ENCODE measurements at regions not wholly inside any gene's neighbourhood (a gene's known extent, or its start where the extent isn't known, plus 50 kb on each side); places are given as distances from the start of the nearest gene placed in this dataset.

- no peak for DNase-seq
Measured at GRCh38 chr14:98182393-98183055, 1089.5 kb downstream of the BCL11B start.

- DNase-seq = no peak
Measured at GRCh38 chr14:98183556-98183955, 1088.4 kb downstream of the BCL11B start.

GRCh38 chr14:98184457-98184856 lies 1087.5 kb downstream of the BCL11B start:
- DNase-seq = no peak

- DNase-seq = no peak
Measured at GRCh38 chr14:98185036-98185435, 1087.0 kb downstream of the BCL11B start.

- DNase-seq = no peak
Measured at GRCh38 chr14:98186140-98186539, 1085.9 kb downstream of the BCL11B start.

GRCh38 chr14:98187281-98187680 lies 1084.7 kb downstream of the BCL11B start:
- DNase-seq = no peak

GRCh38 chr14:98189062-98189461 lies 1082.9 kb downstream of the BCL11B start:
- no peak for DNase-seq

- DNase-seq = no peak
Measured at GRCh38 chr14:98189511-98189910, 1082.5 kb downstream of the BCL11B start.

- DNase-seq = no peak
Measured at GRCh38 chr14:98189944-98190343, 1082.1 kb downstream of the BCL11B start.

GRCh38 chr14:98192946-98193345 lies 1079.1 kb downstream of the BCL11B start:
- no peak for DNase-seq

GRCh38 chr14:98194821-98195220 lies 1077.2 kb downstream of the BCL11B start:
- DNase-seq = no peak

GRCh38 chr14:98195256-98195655 lies 1076.7 kb downstream of the BCL11B start:
- DNase-seq = no peak

GRCh38 chr14:98197933-98198332 lies 1074.1 kb downstream of the BCL11B start:
- no peak for DNase-seq

- peak; percentile 65 for DNase-seq
Measured at GRCh38 chr14:98198385-98198784, 1073.6 kb downstream of the BCL11B start.

- DNase-seq = no peak
Measured at GRCh38 chr14:98200601-98201000, 1071.4 kb downstream of the BCL11B start.

- DNase-seq = no peak
Measured at GRCh38 chr14:98203421-98203820, 1068.6 kb downstream of the BCL11B start.

- no peak for DNase-seq
Measured at GRCh38 chr14:98204139-98204538, 1067.9 kb downstream of the BCL11B start.

GRCh38 chr14:98207415-98207814 lies 1064.6 kb downstream of the BCL11B start:
- no peak for DNase-seq

- no peak for DNase-seq
Measured at GRCh38 chr14:98208211-98208611, 1063.8 kb downstream of the BCL11B start.

GRCh38 chr14:98208943-98209342 lies 1063.1 kb downstream of the BCL11B start:
- no peak for DNase-seq

GRCh38 chr14:98210045-98210672 lies 1061.8 kb downstream of the BCL11B start:
- no peak for DNase-seq

GRCh38 chr14:98217530-98217929 lies 1054.5 kb downstream of the BCL11B start:
- DNase-seq = no peak

GRCh38 chr14:98218218-98218617 lies 1053.8 kb downstream of the BCL11B start:
- DNase-seq = no peak

GRCh38 chr14:98219638-98220037 lies 1052.4 kb downstream of the BCL11B start:
- no peak for DNase-seq

- DNase-seq = no peak
Measured at GRCh38 chr14:98223106-98223505, 1048.9 kb downstream of the BCL11B start.
